SK-N-SH (cell line): ENCODE measurements at regions not wholly inside any gene's neighbourhood (a gene's known extent, or its start where the extent isn't known, plus 50 kb on each side); places are given as distances from the start of the nearest gene placed in this dataset.

ENCODE experiments used
- CTCF ChIA-PET: fragments of 300-600, 350-600 bp; formaldehyde crosslinking; extraction: SDS; loops from one replicate; lab custom pipeline; 2021; lab: Yijun Ruan, JAX
- POLR2A ChIA-PET: fragments of 350-600 bp; sonication (Branson Sonifier 250); formaldehyde crosslinking; extraction: SDS; loops from one replicate; lab custom pipeline; 2020; ENCODE audit warnings: antibody characterized with exemption, inconsistent platforms; lab: Yijun Ruan, JAX
- DNase-seq: peaks from one replicate; pipeline ENCODE4 v3.0.0; 2012
- H2AFZ ChIP-seq: fragments of 200-600 bp; sonication (generic); 2 replicates; pipeline ENCODE4 v1.8.1; 2016; ENCODE audit warnings: antibody characterized with exemption, mild to moderate bottlenecking, low read depth
- H3F3A ChIP-seq: fragments of 200-600 bp; sonication (generic); replicated peaks from 2 replicates; pipeline ENCODE3; 2016; ENCODE audit warnings: antibody characterized with exemption, mild to moderate bottlenecking; ENCODE audit not compliant: insufficient read depth
- H3K27ac ChIP-seq, 2 experiments: fragments of 200-500 bp in 1 of 2; fragments of 200-600 bp in 1 of 2; sonication (Bioruptor generic) in 1 of 2; sonication (generic), shearing (Covaris generic) in 1 of 2; 2 replicates each; pipeline versions ENCODE4 v1.5.1 to v1.6.1; 2014 to 2016; ENCODE audit warnings: low read depth in 2 of 2, inconsistent platforms in 1 of 2, low read length in 1 of 2, mild to moderate bottlenecking in 1 of 2, mixed read lengths in 1 of 2
- H3K27me3 ChIP-seq: fragments of 200-600 bp; sonication (generic), shearing (Covaris generic); 2 replicates; pipeline ENCODE4 v1.6.1; 2016; ENCODE audit warnings: mixed run types; ENCODE audit not compliant: insufficient read depth
- H3K36me3 ChIP-seq, 2 experiments: fragments of 200-500 bp in 1 of 2; fragments of 200-600 bp in 1 of 2; sonication (Bioruptor generic) in 1 of 2; sonication (generic) in 1 of 2; replicated peaks in 1 of 2; 2 replicates each; pipeline versions ENCODE3 to v1.5.1; 2014 to 2016; ENCODE audit warnings: low read length in 1 of 2, mild to moderate bottlenecking in 1 of 2; ENCODE audit not compliant: insufficient read depth in 2 of 2, control insufficient read depth in 1 of 2
- H3K4me1 ChIP-seq, 2 experiments: fragments of 200-500 bp in 1 of 2; fragments of 200-600 bp in 1 of 2; sonication (Bioruptor generic) in 1 of 2; sonication (generic), shearing (Covaris generic) in 1 of 2; 2 replicates each; pipeline versions ENCODE4 v1.5.1 to v1.6.1; 2014 to 2016; ENCODE audit warnings: low read depth in 1 of 2, low read length in 1 of 2, mixed run types in 1 of 2; ENCODE audit not compliant: insufficient read depth in 2 of 2, control insufficient read depth in 1 of 2
- H3K4me2 ChIP-seq: fragments of 200-600 bp; sonication (generic), shearing (Covaris generic); 2 replicates; pipeline ENCODE4 v1.6.1; 2017; ENCODE audit warnings: mixed run types
- H3K4me3 ChIP-seq, 2 experiments: fragments of 200-500 bp in 1 of 2; fragments of 200-600 bp in 1 of 2; sonication (Bioruptor generic) in 1 of 2; sonication (generic), shearing (Covaris generic) in 1 of 2; 2 replicates each; pipeline versions ENCODE4 v1.5.1 to v1.8.1; 2014 to 2016; ENCODE audit warnings: low read depth in 2 of 2, inconsistent platforms in 1 of 2, low read length in 1 of 2, mild to moderate bottlenecking in 1 of 2, mixed read lengths in 1 of 2, moderate library complexity in 1 of 2
- H3K79me2 ChIP-seq: fragments of 200-600 bp; sonication (generic); 2 replicates; pipeline ENCODE4 v1.8.1; 2017; ENCODE audit warnings: mild to moderate bottlenecking; ENCODE audit not compliant: insufficient read depth
- H3K9ac ChIP-seq: fragments of 200-600 bp; sonication (generic); 2 replicates; pipeline ENCODE4 v1.6.1; 2017; ENCODE audit warnings: mixed run types
- H3K9me2 ChIP-seq: fragments of 200-600 bp; sonication (generic); 2 replicates; pipeline ENCODE4 v1.6.1; 2017; ENCODE audit warnings: mixed run types
- H3K9me3 ChIP-seq: fragments of 200-600 bp; sonication (generic); 2 replicates; pipeline ENCODE4 v1.6.1; 2017; ENCODE audit warnings: mixed run types, mild to moderate bottlenecking, moderate library complexity
- H4K20me1 ChIP-seq: fragments of 200-600 bp; sonication (generic); 2 replicates; pipeline ENCODE4 v1.6.1; 2017; ENCODE audit warnings: mild to moderate bottlenecking, mixed run types; ENCODE audit not compliant: insufficient read depth
- ELF1 ChIP-seq: IDR thresholded peaks from 2 replicates; pipeline ENCODE4 v1.4.0; 2012
- FOXJ3 ChIP-seq: sonication (generic); formaldehyde crosslinking; IDR thresholded peaks from 2 replicates; pipeline ENCODE4 v1.5.1; 2020; ENCODE audit warnings: mild to moderate bottlenecking, missing genetic modification reagents
- GABPA ChIP-seq: IDR thresholded peaks from 2 replicates; pipeline ENCODE4 v1.4.0; 2012; ENCODE audit warnings: low read depth, mild to moderate bottlenecking
- IRF3 ChIP-seq: fragments of 150-350 bp; IDR thresholded peaks from 2 replicates; pipeline ENCODE4 v1.6.1; 2016; ENCODE audit warnings: mild to moderate bottlenecking, low read depth, low read length
- JUND ChIP-seq: IDR thresholded peaks from 2 replicates; pipeline ENCODE4 v1.4.0; 2012
- PBX3 ChIP-seq: IDR thresholded peaks from 2 replicates; pipeline ENCODE4; 2012
- SMC3 ChIP-seq: IDR thresholded peaks from 2 replicates; pipeline ENCODE4 v1.6.1; 2012; ENCODE audit warnings: low read depth, low read length, improper control_type of control experiment
- TAF1 ChIP-seq: IDR thresholded peaks from 2 replicates; pipeline ENCODE4 v1.6.1; 2012; ENCODE audit warnings: low read depth, mild to moderate bottlenecking, low read length, moderate library complexity, borderline replicate concordance
- USF2 ChIP-seq: fragments of 150-350 bp; IDR thresholded peaks from 2 replicates; pipeline ENCODE4 v1.6.1; 2017; ENCODE audit warnings: antibody characterized with exemption, low read length, low read depth, borderline replicate concordance
- YY1 ChIP-seq: IDR thresholded peaks from 2 replicates; pipeline ENCODE4 v1.4.0; 2012; ENCODE audit warnings: low read depth, mild to moderate bottlenecking
- WGBS: methylation state at CpG from one replicate; pipeline ENCODE4 v1.1.6; 2017; ENCODE audit warnings: low lambda C conversion rate; 5-methylcytosine and 5-hydroxymethylcytosine counted together

GRCh38 chr16:81181013-81181720 lies 57.3 kb upstream of the BCO1 start (continued):
- TF ChIP-seq YY1 (peak; percentile 83), JUND (peak; percentile 75), SMC3 (no peak), GABPA (no peak), ELF1 (no peak), USF2 (no peak), PBX3 (0 out of 2 replicates have a peak, but pooled peaks have one; percentile 4), IRF3 (no peak)

GRCh38 chr16:81180578-81180977 lies 57.9 kb upstream of the BCO1 start:
- Histone ChIP-seq H3F3A (peaks cover 8% of the 10 kb centered on the region), H3K27ac (peak overlapping the region in 1 of 2 experiments; percentile 74; a peak in 1 of 4 replicates), H3K4me2 (peak overlapping the region; percentile 63), H4K20me1 (no peaks in the 10 kb centered on the region), H3K9me3 (no peaks in the 10 kb centered on the region), H3K79me2 (no peaks in the 10 kb centered on the region), H3K4me3 (no peak overlapping the region), H3K4me1 (peaks cover 0 to 6% of the 10 kb centered on the region in 2 experiments; a peak in 2 of 4 replicates), H3K36me3 (no peaks in the 10 kb centered on the region), H3K9me2 (no peaks in the 10 kb centered on the region), H3K27me3 (no peaks in the 10 kb centered on the region), H3K9ac (no peak overlapping the region), H2AFZ (peak overlapping the region; percentile 72; the same call in 1 of the 2 replicates)
- POLR2A ChIA-PET: no interaction called here
- 75% methylated on average over 6 of the region's 6 CpGs for WGBS
- CTCF ChIA-PET: interaction anchor here (1.1 kb wide), 1 partner anchor 24 kb away, joined by 3 read pairs; no protein-coding TSS in a partner anchor
- TF ChIP-seq USF2 (no peak), ELF1 (no peak), TAF1 (no peak), SMC3 (no peak), FOXJ3 (no peak)
- DNase-seq: no peak
